PC-3 (cell line): ENCODE measurements at regions not wholly inside any gene's neighbourhood (a gene's known extent, or its start where the extent isn't known, plus 50 kb on each side); places are given as distances from the start of the nearest gene placed in this dataset.

ENCODE experiments used
- EZH2 ChIP-seq: fragments of 300-600 bp; sonication (generic); IDR thresholded peaks from one replicate; pipeline ENCODE4 v1.6.1; 2017; ENCODE audit warnings: antibody characterized with exemption, mild to moderate bottlenecking, low read length; ENCODE audit not compliant: unreplicated experiment
- EZH2phosphoT487 ChIP-seq: fragments of 300-600 bp; sonication (generic); IDR thresholded peaks from 2 replicates; pipeline ENCODE4 v1.6.1; 2018; ENCODE audit warnings: mild to moderate bottlenecking, antibody characterized with exemption, low read length, borderline replicate concordance
- TF ChIP-seq, protein P1 (sequence below): fragments of 300-600 bp; sonication (generic); conservative IDR thresholded peaks from 2 replicates; pipeline ENCODE4 v1.5.1; 2017; ENCODE audit warnings: antibody characterized with exemption, low read depth, mild to moderate bottlenecking, low read length

DNA sequence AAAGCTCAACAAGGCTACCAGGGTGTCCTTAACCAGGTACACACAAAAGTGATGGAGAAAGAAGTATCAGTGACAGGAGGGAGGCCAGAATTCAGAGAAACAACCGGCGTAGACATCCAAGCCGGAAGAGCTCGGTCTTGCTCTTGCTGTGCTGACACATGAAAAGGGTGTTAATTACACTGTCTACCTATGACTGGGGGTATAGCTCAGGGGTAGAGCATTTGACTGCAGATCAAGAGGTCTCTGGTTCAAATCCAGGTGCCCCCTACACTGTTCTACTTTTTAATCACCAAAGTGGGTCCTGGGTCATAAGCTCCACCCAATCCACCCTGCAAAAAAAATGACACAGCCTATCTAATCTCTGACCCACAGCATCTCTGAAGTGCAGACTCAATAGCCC is 86.9 kb upstream of the ZNF746 start:
- TF ChIP-seq EZH2phosphoT487: no peak
- TF ChIP-seq, protein P1, sequence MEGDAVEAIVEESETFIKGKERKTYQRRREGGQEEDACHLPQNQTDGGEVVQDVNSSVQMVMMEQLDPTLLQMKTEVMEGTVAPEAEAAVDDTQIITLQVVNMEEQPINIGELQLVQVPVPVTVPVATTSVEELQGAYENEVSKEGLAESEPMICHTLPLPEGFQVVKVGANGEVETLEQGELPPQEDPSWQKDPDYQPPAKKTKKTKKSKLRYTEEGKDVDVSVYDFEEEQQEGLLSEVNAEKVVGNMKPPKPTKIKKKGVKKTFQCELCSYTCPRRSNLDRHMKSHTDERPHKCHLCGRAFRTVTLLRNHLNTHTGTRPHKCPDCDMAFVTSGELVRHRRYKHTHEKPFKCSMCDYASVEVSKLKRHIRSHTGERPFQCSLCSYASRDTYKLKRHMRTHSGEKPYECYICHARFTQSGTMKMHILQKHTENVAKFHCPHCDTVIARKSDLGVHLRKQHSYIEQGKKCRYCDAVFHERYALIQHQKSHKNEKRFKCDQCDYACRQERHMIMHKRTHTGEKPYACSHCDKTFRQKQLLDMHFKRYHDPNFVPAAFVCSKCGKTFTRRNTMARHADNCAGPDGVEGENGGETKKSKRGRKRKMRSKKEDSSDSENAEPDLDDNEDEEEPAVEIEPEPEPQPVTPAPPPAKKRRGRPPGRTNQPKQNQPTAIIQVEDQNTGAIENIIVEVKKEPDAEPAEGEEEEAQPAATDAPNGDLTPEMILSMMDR: no peak
- TF ChIP-seq EZH2: no peak
